HG03571 (cell line): ENCODE measurements at regions not wholly inside any gene's neighbourhood (a gene's known extent, or its start where the extent isn't known, plus 50 kb on each side); places are given as distances from the start of the nearest gene placed in this dataset.
A peak's percentile ranks its signal among the peaks of the same experiment; 100 is the strongest.

Experiments
- ATAC-seq: cut with Tn5 transposase; IDR thresholded peaks from one replicate; pipeline ENCODE4 v1.9.1; 2021; ENCODE audit not compliant: unreplicated experiment

GRCh38 chr2:236847538-236848263 lies 238.0 kb upstream of the COPS8 start:
- no peak for ATAC-seq

GRCh38 chr2:236848501-236848900 lies 237.2 kb upstream of the COPS8 start:
- ATAC-seq, result no peak

GRCh38 chr2:236849508-236849907 lies 236.2 kb upstream of the COPS8 start:
- ATAC-seq, result no peak

- no peak for ATAC-seq
Observed at GRCh38 chr2:236849940-236850339, 235.7 kb upstream of the COPS8 start.

GRCh38 chr2:236851187-236851586 lies 234.5 kb upstream of the COPS8 start:
- no peak for ATAC-seq

GRCh38 chr2:236852100-236852976 lies 233.4 kb upstream of the COPS8 start:
- ATAC-seq, result no peak

- no peak for ATAC-seq
Observed at GRCh38 chr2:236852977-236853374, 232.7 kb upstream of the COPS8 start.

GRCh38 chr2:236853585-236854051 lies 232.1 kb upstream of the COPS8 start:
- ATAC-seq, result no peak

GRCh38 chr2:236855176-236855865 lies 230.4 kb upstream of the COPS8 start:
- no peak for ATAC-seq

GRCh38 chr2:236855866-236856847 lies 229.5 kb upstream of the COPS8 start:
- no peak for ATAC-seq

- ATAC-seq, result no peak
Observed at GRCh38 chr2:236856848-236857235, 228.8 kb upstream of the COPS8 start.

- no peak for ATAC-seq
Observed at GRCh38 chr2:236857246-236857645, 228.4 kb upstream of the COPS8 start.

GRCh38 chr2:236857781-236858180 lies 227.9 kb upstream of the COPS8 start:
- no peak for ATAC-seq

- no peak for ATAC-seq
Observed at GRCh38 chr2:236858661-236859060, 227.0 kb upstream of the COPS8 start.

GRCh38 chr2:236859908-236860307 lies 225.8 kb upstream of the COPS8 start:
- no peak for ATAC-seq

GRCh38 chr2:236861196-236861875 lies 224.4 kb upstream of the COPS8 start:
- ATAC-seq, result no peak

GRCh38 chr2:236861944-236862343 lies 223.7 kb upstream of the COPS8 start:
- no peak for ATAC-seq

GRCh38 chr2:236862526-236862925 lies 223.2 kb upstream of the COPS8 start:
- no peak for ATAC-seq

GRCh38 chr2:236862961-236863728 lies 222.5 kb upstream of the COPS8 start:
- peak; percentile 83 for ATAC-seq
